ENCODE measurements at regions not wholly inside any gene's neighbourhood (a gene's known extent, or its start where the extent isn't known, plus 50 kb on each side); places are given as distances from the start of the nearest gene placed in this dataset.

- H3K27me3 ChIP-seq (replicated peaks in 1 of 7), result no peaks in the 10 kb centered on the region
- TF ChIP-seq POLR2AphosphoS5 (IDR thresholded peaks at IDR 0.05), result no peak
- TF ChIP-seq CTCF (IDR thresholded peaks at IDR 0.05 in 8 of 11, conservative IDR thresholded peaks at IDR 0.05 in 3 of 11), result no peak
- no peak for TF ChIP-seq POLR2A (IDR thresholded peaks at IDR 0.05)
- 53 to 79% (median 73%) methylated on average over 1 of the region's 1 CpG for WGBS, 5 donors
- no peaks in the 10 kb centered on the region for H3K36me3 ChIP-seq
- H3K4me3 ChIP-seq, result no peak overlapping the region
- intact Hi-C loops (cut with DNase I; ENCODE audit: low total_unique reads), result no loop called here
- H3K27ac ChIP-seq, result no peak overlapping the region
- H3K4me1 ChIP-seq, result no peaks in the 10 kb centered on the region
- peaks cover 0 to 19% (median 2%) of the 10 kb centered on the region in 8 donors for H3K9me3 ChIP-seq
- no peak for DNase-seq
Measured at GRCh38 chr12:73308747-73309146, 1036.6 kb downstream of the TRHDE start.

- no peak overlapping the region for H3K4me3 ChIP-seq
- intact Hi-C loops (cut with DNase I; ENCODE audit: low total_unique reads), result no loop called here
- no peak overlapping the region for H3K27ac ChIP-seq
- no peaks in the 10 kb centered on the region for H3K36me3 ChIP-seq
- DNase-seq, result peak; percentile 31
- peaks cover 0 to 49% (median 21%) of the 10 kb centered on the region in 8 donors for H3K9me3 ChIP-seq
- no peak for TF ChIP-seq POLR2A (IDR thresholded peaks at IDR 0.05)
- TF ChIP-seq CTCF (IDR thresholded peaks at IDR 0.05 in 8 of 11, conservative IDR thresholded peaks at IDR 0.05 in 3 of 11), result no peak
- TF ChIP-seq POLR2AphosphoS5 (IDR thresholded peaks at IDR 0.05), result no peak
- H3K4me1 ChIP-seq, result no peaks in the 10 kb centered on the region
- WGBS, 5 donors, result 70 to 90% (median 75%) methylated on average over 1 of the region's 1 CpG
- H3K27me3 ChIP-seq (replicated peaks in 1 of 7), result no peaks in the 10 kb centered on the region
Measured at GRCh38 chr12:73321319-73321718, 1049.1 kb downstream of the TRHDE start.

- no peak overlapping the region for H3K4me3 ChIP-seq
- no peaks in the 10 kb centered on the region for H3K4me1 ChIP-seq
- peak; percentile 47 for DNase-seq
- intact Hi-C loops (cut with DNase I; ENCODE audit: low total_unique reads), result no loop called here
- H3K27me3 ChIP-seq (replicated peaks in 1 of 7), result no peaks in the 10 kb centered on the region
- H3K27ac ChIP-seq, result no peak overlapping the region
- WGBS, 5 donors, result 78 to 96% (median 91%) methylated on average over 4 of the region's 4 CpGs
- peaks cover 0 to 45% (median 21%) of the 10 kb centered on the region in 8 donors for H3K9me3 ChIP-seq
- no peaks in the 10 kb centered on the region for H3K36me3 ChIP-seq
- TF ChIP-seq POLR2AphosphoS5 (IDR thresholded peaks at IDR 0.05) (no peak), CTCF (IDR thresholded peaks at IDR 0.05 in 8 of 11, conservative IDR thresholded peaks at IDR 0.05 in 3 of 11) (no peak), POLR2A (IDR thresholded peaks at IDR 0.05) (no peak)
Measured at GRCh38 chr12:73321776-73322175, 1049.6 kb downstream of the TRHDE start.

- no peak for DNase-seq
- Histone ChIP-seq H3K4me1 (no peaks in the 10 kb centered on the region), H3K27me3 (replicated peaks in 1 of 7) (no peaks in the 10 kb centered on the region), H3K36me3 (no peaks in the 10 kb centered on the region), H3K4me3 (no peak overlapping the region), H3K9me3 (peaks cover 0 to 5% (median 0%) of the 10 kb centered on the region in 8 donors), H3K27ac (no peak overlapping the region)
- no peak for TF ChIP-seq POLR2A (IDR thresholded peaks at IDR 0.05)
- TF ChIP-seq POLR2AphosphoS5 (IDR thresholded peaks at IDR 0.05), result no peak
- no peak for TF ChIP-seq CTCF (IDR thresholded peaks at IDR 0.05 in 8 of 11, conservative IDR thresholded peaks at IDR 0.05 in 3 of 11)
- 56 to 71% (median 65%) methylated on average over 2 of the region's 2 CpGs for WGBS, 5 donors
- intact Hi-C loops (cut with DNase I; ENCODE audit: low total_unique reads), result no loop called here
Measured at GRCh38 chr12:73330584-73331351, 1058.6 kb downstream of the TRHDE start.

Data from spleen (tissue), 11 donors.